GM12873 (cell line): ENCODE measurements at regions not wholly inside any gene's neighbourhood (a gene's known extent, or its start where the extent isn't known, plus 50 kb on each side); places are given as distances from the start of the nearest gene placed in this dataset.

Experiments
- CTCF ChIP-seq: IDR thresholded peaks from 2 replicates; pipeline ENCODE4 v1.5.1; 2012; ENCODE audit warnings: low read depth, mild to moderate bottlenecking, moderate library complexity, low read length, control low read depth; ENCODE audit not compliant: insufficient read depth; ENCODE audit errors: missing control alignments

GRCh38 chr4:120132935-120133334 is 66.3 kb upstream of the MAD2L1 start:
- TF ChIP-seq CTCF, result no peak

- no peak for TF ChIP-seq CTCF
Measured at GRCh38 chr4:120130786-120131185, 64.1 kb upstream of the MAD2L1 start.
